KOPT-K1 (cell line): ENCODE measurements at regions not wholly inside any gene's neighbourhood (a gene's known extent, or its start where the extent isn't known, plus 50 kb on each side); places are given as distances from the start of the nearest gene placed in this dataset.

Experiments
- H3K27ac ChIP-seq: fragments of 200-600 bp; sonication (generic); 2 replicates; pipeline ENCODE4 v1.5.1; 2016; ENCODE audit warnings: antibody characterized with exemption, mild to moderate bottlenecking, low read depth, low read length; ENCODE audit not compliant: poor library complexity, severe bottlenecking
- H3K36me3 ChIP-seq: fragments of 200-600 bp; sonication (generic); 2 replicates; pipeline ENCODE4 v1.5.1; 2017; ENCODE audit warnings: antibody characterized with exemption, mild to moderate bottlenecking, low read length, moderate library complexity; ENCODE audit not compliant: insufficient read depth
- H3K9me3 ChIP-seq: fragments of 200-600 bp; sonication (generic); 2 replicates; pipeline ENCODE4 v1.5.1; 2017; ENCODE audit warnings: antibody characterized with exemption, low read length, mild to moderate bottlenecking; ENCODE audit not compliant: insufficient read depth, poor library complexity, severe bottlenecking

DNA sequence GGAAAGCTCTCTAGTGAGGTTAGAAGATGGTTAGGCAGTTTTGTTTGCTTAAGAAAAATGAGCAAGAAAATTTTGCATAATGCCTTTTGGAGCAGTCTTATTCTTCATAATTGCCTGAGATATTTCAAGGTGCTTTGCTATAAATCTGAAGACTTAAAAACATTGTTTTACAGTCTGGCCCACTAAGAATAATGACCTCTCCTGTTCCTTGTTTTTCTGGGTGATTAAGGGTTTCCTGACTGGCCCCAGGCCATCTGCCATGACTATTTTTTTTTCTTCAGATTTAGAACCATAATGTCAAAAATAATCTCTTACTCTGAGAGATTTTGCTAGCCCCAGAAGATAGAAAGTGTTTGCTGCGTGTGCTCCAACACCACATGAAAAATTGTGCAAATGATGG is 72.3 kb upstream of the CENPW start:
- Histone ChIP-seq H3K27ac (no peak overlapping the region), H3K9me3 (no peaks in the 10 kb centered on the region), H3K36me3 (no peaks in the 10 kb centered on the region)

GRCh38 chr6:126268092-126268491 is 71.8 kb upstream of the CENPW start:
- H3K27ac ChIP-seq: no peak overlapping the region
- no peaks in the 10 kb centered on the region for H3K9me3 ChIP-seq
- H3K36me3 ChIP-seq: no peaks in the 10 kb centered on the region

GRCh38 chr6:126280287-126280686 is 59.6 kb upstream of the CENPW start:
- H3K36me3 ChIP-seq: no peaks in the 10 kb centered on the region
- no peak overlapping the region for H3K27ac ChIP-seq
- H3K9me3 ChIP-seq: no peaks in the 10 kb centered on the region

- Histone ChIP-seq H3K36me3 (no peaks in the 10 kb centered on the region), H3K9me3 (no peaks in the 10 kb centered on the region), H3K27ac (no peak overlapping the region)
These were observed 54.0 kb upstream of the CENPW start for GRCh38 chr6:126285871-126286365.
